SU-DHL-6 (cell line): ENCODE measurements at regions not wholly inside any gene's neighbourhood (a gene's known extent, or its start where the extent isn't known, plus 50 kb on each side); places are given as distances from the start of the nearest gene placed in this dataset.

Source experiments
- EZH2phosphoT487 ChIP-seq: fragments of 200-600 bp; sonication (generic), shearing (Covaris generic); conservative IDR thresholded peaks from 2 replicates; pipeline ENCODE4 v1.6.1; 2018; ENCODE audit warnings: mild to moderate bottlenecking, antibody characterized with exemption, low read length, moderate library complexity, mixed read lengths
- TF ChIP-seq, protein P1 (sequence below): fragments of 200-600 bp; sonication (generic); IDR thresholded peaks from one replicate; pipeline ENCODE4 v1.5.1; 2017; ENCODE audit warnings: antibody characterized with exemption, mild to moderate bottlenecking, low read length, moderate library complexity; ENCODE audit not compliant: insufficient read depth, poor library complexity, severe bottlenecking

DNA sequence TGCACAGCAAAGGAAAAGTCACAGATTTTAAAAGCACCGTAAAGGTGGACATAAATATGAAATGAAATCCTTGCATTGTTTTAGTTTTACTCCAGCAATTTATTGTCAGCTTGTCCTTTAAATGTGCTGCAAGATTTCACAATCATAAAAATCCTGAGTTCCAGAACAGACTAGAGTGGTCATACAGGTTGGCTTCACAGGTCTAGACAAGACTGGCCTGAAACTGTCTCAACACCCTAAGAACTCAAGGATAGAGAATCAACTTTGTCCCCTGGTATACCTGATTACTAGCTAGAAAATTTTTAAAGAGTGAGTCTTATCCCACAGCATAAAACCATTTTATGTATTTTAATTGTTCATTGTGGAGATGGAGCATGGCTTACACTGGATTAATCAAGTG is 521.7 kb upstream of the MCTP2 start:
- TF ChIP-seq, protein P1, sequence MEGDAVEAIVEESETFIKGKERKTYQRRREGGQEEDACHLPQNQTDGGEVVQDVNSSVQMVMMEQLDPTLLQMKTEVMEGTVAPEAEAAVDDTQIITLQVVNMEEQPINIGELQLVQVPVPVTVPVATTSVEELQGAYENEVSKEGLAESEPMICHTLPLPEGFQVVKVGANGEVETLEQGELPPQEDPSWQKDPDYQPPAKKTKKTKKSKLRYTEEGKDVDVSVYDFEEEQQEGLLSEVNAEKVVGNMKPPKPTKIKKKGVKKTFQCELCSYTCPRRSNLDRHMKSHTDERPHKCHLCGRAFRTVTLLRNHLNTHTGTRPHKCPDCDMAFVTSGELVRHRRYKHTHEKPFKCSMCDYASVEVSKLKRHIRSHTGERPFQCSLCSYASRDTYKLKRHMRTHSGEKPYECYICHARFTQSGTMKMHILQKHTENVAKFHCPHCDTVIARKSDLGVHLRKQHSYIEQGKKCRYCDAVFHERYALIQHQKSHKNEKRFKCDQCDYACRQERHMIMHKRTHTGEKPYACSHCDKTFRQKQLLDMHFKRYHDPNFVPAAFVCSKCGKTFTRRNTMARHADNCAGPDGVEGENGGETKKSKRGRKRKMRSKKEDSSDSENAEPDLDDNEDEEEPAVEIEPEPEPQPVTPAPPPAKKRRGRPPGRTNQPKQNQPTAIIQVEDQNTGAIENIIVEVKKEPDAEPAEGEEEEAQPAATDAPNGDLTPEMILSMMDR: no peak
- no peak for TF ChIP-seq EZH2phosphoT487
